Stimulated activated CD8-positive, alpha-beta memory T cell treated with anti-CD3 and anti-CD28 coated beads, Interleukin-4, amount 100 ng/mL, for 1 hour (primary cell): ENCODE measurements at regions not wholly inside any gene's neighbourhood (a gene's known extent, or its start where the extent isn't known, plus 50 kb on each side); places are given as distances from the start of the nearest gene placed in this dataset.

Source experiments
- DNase-seq, 2 donors: peaks; one replicate each; pipeline ENCODE4 v3.0.0-alpha.2; 2020; ENCODE audit warnings: low read depth in 2 of 2, low spot score in 1 of 2

GRCh38 chr6:118761645-118762044, 110.3 kb upstream of the CEP85L start:
- no peak for DNase-seq

- no peak for DNase-seq
Measured at GRCh38 chr6:118758946-118759345, 107.6 kb upstream of the CEP85L start.

GRCh38 chr6:118755941-118756646, 104.7 kb upstream of the CEP85L start:
- DNase-seq = no peak

- no peak for DNase-seq
Measured at GRCh38 chr6:118752803-118753202, 101.4 kb upstream of the CEP85L start.

- DNase-seq = no peak
Measured at GRCh38 chr6:118751072-118751471, 99.7 kb upstream of the CEP85L start.

- no peak for DNase-seq
Measured at GRCh38 chr6:118750143-118750542, 98.8 kb upstream of the CEP85L start.

- no peak for DNase-seq
Measured at GRCh38 chr6:118748311-118749062, 97.1 kb upstream of the CEP85L start.

GRCh38 chr6:118746825-118747174, 95.4 kb upstream of the CEP85L start:
- no peak for DNase-seq

GRCh38 chr6:118746145-118746824, 94.9 kb upstream of the CEP85L start:
- DNase-seq = no peak

GRCh38 chr6:118745156-118745555, 93.8 kb upstream of the CEP85L start:
- DNase-seq = no peak

GRCh38 chr6:118744261-118744941, 93.0 kb upstream of the CEP85L start:
- no peak for DNase-seq

- no peak for DNase-seq
Measured at GRCh38 chr6:118743746-118744145, 92.4 kb upstream of the CEP85L start.

- no peak for DNase-seq
Measured at GRCh38 chr6:118740372-118740771, 89.0 kb upstream of the CEP85L start.

- no peak for DNase-seq
Measured at GRCh38 chr6:118739696-118740353, 88.4 kb upstream of the CEP85L start.

GRCh38 chr6:118736440-118736839, 85.0 kb upstream of the CEP85L start:
- no peak for DNase-seq

- no peak for DNase-seq
Measured at GRCh38 chr6:118735320-118735719, 83.9 kb upstream of the CEP85L start.

- peak; percentile 32 to 55 for DNase-seq
Measured at GRCh38 chr6:118725944-118726343, 74.6 kb upstream of the CEP85L start.

GRCh38 chr6:118724211-118724610, 72.8 kb upstream of the CEP85L start:
- DNase-seq = no peak

GRCh38 chr6:118722829-118723813, 71.7 kb upstream of the CEP85L start:
- no peak for DNase-seq

- DNase-seq = no peak
Measured at GRCh38 chr6:118720125-118720473, 68.7 kb upstream of the CEP85L start.
